ENCODE measurements at regions not wholly inside any gene's neighbourhood (a gene's known extent, or its start where the extent isn't known, plus 50 kb on each side); places are given as distances from the start of the nearest gene placed in this dataset.

- Histone ChIP-seq H3K27ac (no peak overlapping the region), H3K4me1 (no peaks in the 10 kb centered on the region), H3K36me3 (no peaks in the 10 kb centered on the region), H3K4me3 (no peak overlapping the region), H3K27me3 (no peaks in the 10 kb centered on the region), H3K9me3 (peaks cover 0 to 14% of the 10 kb centered on the region in 2 donors)
- no peak for DNase-seq (ENCODE audit: low spot score in 2 of 2)
- intact Hi-C loops (cut with DNase I; ENCODE audit: low total_unique reads), result no loop called here
- TF ChIP-seq POLR2A (IDR thresholded peaks at IDR 0.05) (no peak), POLR2AphosphoS5 (IDR thresholded peaks at IDR 0.05) (no peak)
- TF ChIP-seq, protein P1, sequence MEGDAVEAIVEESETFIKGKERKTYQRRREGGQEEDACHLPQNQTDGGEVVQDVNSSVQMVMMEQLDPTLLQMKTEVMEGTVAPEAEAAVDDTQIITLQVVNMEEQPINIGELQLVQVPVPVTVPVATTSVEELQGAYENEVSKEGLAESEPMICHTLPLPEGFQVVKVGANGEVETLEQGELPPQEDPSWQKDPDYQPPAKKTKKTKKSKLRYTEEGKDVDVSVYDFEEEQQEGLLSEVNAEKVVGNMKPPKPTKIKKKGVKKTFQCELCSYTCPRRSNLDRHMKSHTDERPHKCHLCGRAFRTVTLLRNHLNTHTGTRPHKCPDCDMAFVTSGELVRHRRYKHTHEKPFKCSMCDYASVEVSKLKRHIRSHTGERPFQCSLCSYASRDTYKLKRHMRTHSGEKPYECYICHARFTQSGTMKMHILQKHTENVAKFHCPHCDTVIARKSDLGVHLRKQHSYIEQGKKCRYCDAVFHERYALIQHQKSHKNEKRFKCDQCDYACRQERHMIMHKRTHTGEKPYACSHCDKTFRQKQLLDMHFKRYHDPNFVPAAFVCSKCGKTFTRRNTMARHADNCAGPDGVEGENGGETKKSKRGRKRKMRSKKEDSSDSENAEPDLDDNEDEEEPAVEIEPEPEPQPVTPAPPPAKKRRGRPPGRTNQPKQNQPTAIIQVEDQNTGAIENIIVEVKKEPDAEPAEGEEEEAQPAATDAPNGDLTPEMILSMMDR (IDR thresholded peaks at IDR 0.05), result no peak
These were observed 288.1 kb upstream of the MAP3K7 start for GRCh38 chr6:90874931-90875330.

DNA sequence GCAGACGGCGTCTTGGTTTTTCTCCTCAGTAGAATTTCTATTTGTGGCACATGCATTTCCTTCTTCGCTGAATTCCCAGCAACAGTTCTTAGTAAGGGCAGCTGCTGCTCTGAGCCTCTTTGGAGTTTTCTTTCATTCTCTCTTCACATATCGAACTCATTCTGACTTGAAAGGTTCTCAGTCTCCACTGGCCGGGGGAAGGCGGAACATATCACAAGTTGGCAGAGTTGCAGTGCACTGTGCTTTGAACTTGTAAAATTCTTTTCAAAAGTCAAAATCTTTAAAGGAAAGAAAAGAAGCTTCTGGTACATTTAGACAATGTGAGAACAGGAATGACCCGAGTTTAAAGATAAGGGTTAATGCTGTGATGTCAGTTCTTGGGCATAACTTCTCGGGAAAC lies 286.1 kb upstream of the MAP3K7 start:
- Histone ChIP-seq H3K27me3 (no peaks in the 10 kb centered on the region), H3K4me1 (no peaks in the 10 kb centered on the region), H3K4me3 (no peak overlapping the region), H3K27ac (no peak overlapping the region), H3K36me3 (no peaks in the 10 kb centered on the region), H3K9me3 (no peaks in the 10 kb centered on the region)
- DNase-seq (ENCODE audit: low spot score in 2 of 2), result no peak
- TF ChIP-seq POLR2A (IDR thresholded peaks at IDR 0.05) (no peak), POLR2AphosphoS5 (IDR thresholded peaks at IDR 0.05) (no peak)
- TF ChIP-seq, protein P1 (IDR thresholded peaks at IDR 0.05), result no peak
- intact Hi-C loops (cut with DNase I; ENCODE audit: low total_unique reads), result no loop called here

DNA sequence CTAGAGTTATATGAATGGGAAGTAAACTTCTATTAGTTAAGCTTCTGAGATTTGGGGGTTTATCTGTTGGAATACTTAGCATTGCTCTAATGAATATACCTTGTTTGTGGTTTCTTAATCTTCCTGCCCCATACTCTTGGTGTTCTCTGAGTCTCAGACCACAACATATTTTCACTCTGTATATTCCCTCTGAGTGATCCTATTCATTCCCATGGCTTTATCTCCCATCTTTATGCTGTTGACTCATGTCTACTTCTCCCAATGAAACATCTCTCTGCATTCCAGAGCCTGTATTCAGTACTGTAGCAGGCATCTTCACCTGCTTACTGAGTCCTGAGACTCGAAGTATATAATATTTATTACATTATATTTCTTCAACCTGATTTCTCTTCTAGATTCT lies 283.7 kb upstream of the MAP3K7 start:
- Histone ChIP-seq H3K27ac (no peak overlapping the region), H3K4me1 (no peaks in the 10 kb centered on the region), H3K27me3 (no peaks in the 10 kb centered on the region), H3K36me3 (no peaks in the 10 kb centered on the region), H3K4me3 (no peak overlapping the region), H3K9me3 (no peaks in the 10 kb centered on the region)
- DNase-seq (ENCODE audit: low spot score in 2 of 2), result no peak
- TF ChIP-seq POLR2A (IDR thresholded peaks at IDR 0.05), result no peak
- TF ChIP-seq, protein P1 (IDR thresholded peaks at IDR 0.05), result no peak
- TF ChIP-seq POLR2AphosphoS5 (IDR thresholded peaks at IDR 0.05), result no peak
- intact Hi-C loops (cut with DNase I; ENCODE audit: low total_unique reads), result no loop called here

DNA sequence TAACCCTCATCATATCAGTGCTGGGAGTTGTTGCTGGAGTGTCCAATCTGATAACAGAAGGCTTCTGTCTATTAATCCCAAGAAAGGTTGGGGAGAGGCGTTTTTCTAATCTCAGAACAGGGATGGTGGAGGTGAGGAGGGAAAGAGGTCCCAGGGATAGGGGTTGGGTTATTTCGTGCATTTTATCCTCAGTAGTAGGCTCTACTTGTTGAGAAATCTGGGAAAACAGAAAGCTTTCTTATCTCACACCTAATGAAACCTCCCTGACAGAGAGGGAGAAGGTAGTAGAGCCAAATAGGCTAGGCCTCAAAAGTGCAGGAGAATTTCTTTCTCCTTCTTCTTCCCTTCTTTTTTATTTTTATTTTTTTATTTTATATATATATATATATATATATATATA lies 281.8 kb upstream of the MAP3K7 start:
- no peaks in the 10 kb centered on the region for H3K9me3 ChIP-seq

GRCh38 chr6:90868256-90868655 lies 281.4 kb upstream of the MAP3K7 start:
- no peak overlapping the region for H3K4me3 ChIP-seq
- TF ChIP-seq, protein P1 (IDR thresholded peaks at IDR 0.05), result no peak
- TF ChIP-seq POLR2A (IDR thresholded peaks at IDR 0.05), result no peak
- no peak for TF ChIP-seq POLR2AphosphoS5 (IDR thresholded peaks at IDR 0.05)
- H3K36me3 ChIP-seq, result no peaks in the 10 kb centered on the region
- no peaks in the 10 kb centered on the region for H3K4me1 ChIP-seq
- intact Hi-C loops (cut with DNase I; ENCODE audit: low total_unique reads), result no loop called here
- no peaks in the 10 kb centered on the region for H3K9me3 ChIP-seq
- H3K27ac ChIP-seq, result no peak overlapping the region
- no peak for DNase-seq (ENCODE audit: low spot score in 2 of 2)
- no peaks in the 10 kb centered on the region for H3K27me3 ChIP-seq

More for the DNA sequence above, 281.8 kb upstream of the MAP3K7 start:
- H3K27me3 ChIP-seq, result no peaks in the 10 kb centered on the region
- no peaks in the 10 kb centered on the region for H3K36me3 ChIP-seq
- TF ChIP-seq POLR2AphosphoS5 (IDR thresholded peaks at IDR 0.05), result no peak
- TF ChIP-seq POLR2A (IDR thresholded peaks at IDR 0.05), result no peak
- TF ChIP-seq, protein P1 (IDR thresholded peaks at IDR 0.05), result no peak
- no peak overlapping the region for H3K27ac ChIP-seq
- no peaks in the 10 kb centered on the region for H3K4me1 ChIP-seq
- no peak for DNase-seq (ENCODE audit: low spot score in 2 of 2)
- no peak overlapping the region for H3K4me3 ChIP-seq
- intact Hi-C loops (cut with DNase I; ENCODE audit: low total_unique reads), result no loop called here

Measured in breast epithelium (tissue), 4 donors.